ENCODE measurements at regions not wholly inside any gene's neighbourhood (a gene's known extent, or its start where the extent isn't known, plus 50 kb on each side); places are given as distances from the start of the nearest gene placed in this dataset.

- Mint-ChIP-seq H3K9me3 (no peaks in the 10 kb centered on the region), H3K36me3 (no peaks in the 10 kb centered on the region), H3K27me3 (no peaks in the 10 kb centered on the region), H3K4me1 (peaks cover 8 to 13% (median 12%) of the 10 kb centered on the region in 3 donors), H3K4me3 (no peak overlapping the region), H3K27ac (no peak overlapping the region)
- no peak overlapping the region for H3K27ac ChIP-seq (ENCODE audit: low read length)
- ATAC-seq (replicated peaks in 1 of 4) = no peak
- H3K9me3 ChIP-seq = no peaks in the 10 kb centered on the region
- H3K27me3 ChIP-seq (replicated peaks in 1 of 2; ENCODE audit: control insufficient read depth in 2 of 2, extremely low read depth in 1 of 2, insufficient read depth in 2 of 2, low read length in 1 of 2) = peaks cover 0 to 20% of the 10 kb centered on the region in 2 experiments
- ChIA-PET POLR2A (no interaction called here), CTCF (no interaction called here)
- no peak overlapping the region for H3K4me3 ChIP-seq (ENCODE audit: control insufficient read depth in 1 of 2, extremely low read depth in 1 of 2, low read length in 1 of 2)
- no peak for DNase-seq
- peaks cover 0 to 13% of the 10 kb centered on the region in 2 experiments for H3K4me1 ChIP-seq (ENCODE audit: control insufficient read depth in 1 of 2, extremely low read depth in 1 of 2, insufficient read depth in 2 of 2, low read length in 2 of 2)
- H3K36me3 ChIP-seq (ENCODE audit: control insufficient read depth in 2 of 2, extremely low read depth in 1 of 2, insufficient read depth in 1 of 2, low read length in 1 of 2) = no peaks in the 10 kb centered on the region
- 80% methylated on average over 11 of the region's 12 CpGs for WGBS (ENCODE audit: insufficient coverage)
Measured at GRCh38 chr22:48635031-48635430, 1192.6 kb downstream of the BRD1 start.

DNA sequence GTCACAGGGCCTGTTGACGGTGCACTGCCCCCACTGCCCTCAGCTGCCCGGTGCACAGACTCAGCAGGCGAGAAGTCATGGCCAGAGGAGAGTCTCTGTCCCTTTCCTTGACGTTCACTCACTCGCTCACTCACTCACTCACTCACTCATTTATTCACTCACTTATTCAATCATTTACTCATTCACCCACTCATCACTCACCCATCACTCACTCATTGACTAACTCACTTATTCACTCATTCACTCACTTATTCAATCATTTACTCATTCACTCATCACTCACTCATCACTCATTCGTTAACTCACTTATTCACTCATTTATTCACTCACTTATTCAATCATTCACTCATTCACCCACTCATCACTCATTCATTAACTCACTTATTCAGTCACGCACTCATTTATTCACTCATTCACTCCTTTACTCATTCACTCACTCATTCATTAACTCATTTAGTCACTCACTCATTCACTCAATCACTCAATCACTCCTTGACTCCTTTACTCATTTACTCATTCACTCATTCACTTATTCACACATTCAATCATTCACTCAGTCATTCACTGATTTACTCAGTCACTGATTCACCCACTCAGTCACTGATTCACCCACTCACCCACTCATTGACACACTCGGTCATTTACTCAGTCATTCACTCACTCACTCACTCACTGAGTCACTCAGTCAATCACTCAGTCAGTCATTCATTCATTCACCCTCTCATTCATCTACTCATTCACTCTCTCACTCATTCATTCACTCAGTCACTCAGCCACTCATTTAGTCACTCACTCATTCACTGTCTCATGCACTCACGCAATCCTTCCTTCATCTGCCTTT is 1193.5 kb downstream of the BRD1 start:
- Histone ChIP-seq H3K36me3 (ENCODE audit: control insufficient read depth in 2 of 2, extremely low read depth in 1 of 2, insufficient read depth in 1 of 2, low read length in 1 of 2) (no peaks in the 10 kb centered on the region), H3K27me3 (replicated peaks in 1 of 2; ENCODE audit: control insufficient read depth in 2 of 2, extremely low read depth in 1 of 2, insufficient read depth in 2 of 2, low read length in 1 of 2) (peaks cover 0 to 22% of the 10 kb centered on the region in 2 experiments), H3K27ac (ENCODE audit: low read length) (no peak overlapping the region), H3K4me1 (ENCODE audit: control insufficient read depth in 1 of 2, extremely low read depth in 1 of 2, insufficient read depth in 2 of 2, low read length in 2 of 2) (peaks cover 0 to 13% of the 10 kb centered on the region in 2 experiments), H3K9me3 (no peaks in the 10 kb centered on the region), H3K4me3 (ENCODE audit: control insufficient read depth in 1 of 2, extremely low read depth in 1 of 2, low read length in 1 of 2) (no peak overlapping the region)
- DNase-seq = no peak
- Mint-ChIP-seq H3K9me3 (no peaks in the 10 kb centered on the region), H3K4me3 (no peak overlapping the region), H3K27me3 (no peaks in the 10 kb centered on the region), H3K36me3 (no peaks in the 10 kb centered on the region), H3K4me1 (peaks cover 8 to 13% (median 12%) of the 10 kb centered on the region in 3 donors), H3K27ac (no peak overlapping the region)
- WGBS (ENCODE audit: insufficient coverage) = 79% methylated on average over 7 of the region's 9 CpGs
- CTCF ChIA-PET = no interaction called here
- POLR2A ChIA-PET = no interaction called here
- no peak for ATAC-seq (replicated peaks in 1 of 4)

GRCh38 chr22:48632646-48633246 is 1194.9 kb downstream of the BRD1 start:
- Mint-ChIP-seq H3K4me3 (no peak overlapping the region), H3K9me3 (no peaks in the 10 kb centered on the region), H3K27me3 (peaks cover 0 to 3% of the 10 kb centered on the region in 2 donors), H3K27ac (no peak overlapping the region), H3K4me1 (peaks cover 8 to 13% (median 11%) of the 10 kb centered on the region in 3 donors), H3K36me3 (no peaks in the 10 kb centered on the region)
- Histone ChIP-seq H3K36me3 (ENCODE audit: control insufficient read depth in 2 of 2, extremely low read depth in 1 of 2, insufficient read depth in 1 of 2, low read length in 1 of 2) (no peaks in the 10 kb centered on the region), H3K4me3 (ENCODE audit: control insufficient read depth in 1 of 2, extremely low read depth in 1 of 2, low read length in 1 of 2) (no peak overlapping the region), H3K27ac (ENCODE audit: low read length) (no peak overlapping the region), H3K27me3 (replicated peaks in 1 of 2; ENCODE audit: control insufficient read depth in 2 of 2, extremely low read depth in 1 of 2, insufficient read depth in 2 of 2, low read length in 1 of 2) (peaks cover 0 to 32% of the 10 kb centered on the region in 2 experiments), H3K9me3 (no peaks in the 10 kb centered on the region), H3K4me1 (ENCODE audit: control insufficient read depth in 1 of 2, extremely low read depth in 1 of 2, insufficient read depth in 2 of 2, low read length in 2 of 2) (peaks cover 0 to 13% of the 10 kb centered on the region in 2 experiments)
- DNase-seq = no peak
- ChIA-PET POLR2A (no interaction called here), CTCF (no interaction called here)
- WGBS (ENCODE audit: insufficient coverage) = 85% methylated on average over 17 of the region's 17 CpGs
- no peak for ATAC-seq (replicated peaks in 1 of 4)

DNA sequence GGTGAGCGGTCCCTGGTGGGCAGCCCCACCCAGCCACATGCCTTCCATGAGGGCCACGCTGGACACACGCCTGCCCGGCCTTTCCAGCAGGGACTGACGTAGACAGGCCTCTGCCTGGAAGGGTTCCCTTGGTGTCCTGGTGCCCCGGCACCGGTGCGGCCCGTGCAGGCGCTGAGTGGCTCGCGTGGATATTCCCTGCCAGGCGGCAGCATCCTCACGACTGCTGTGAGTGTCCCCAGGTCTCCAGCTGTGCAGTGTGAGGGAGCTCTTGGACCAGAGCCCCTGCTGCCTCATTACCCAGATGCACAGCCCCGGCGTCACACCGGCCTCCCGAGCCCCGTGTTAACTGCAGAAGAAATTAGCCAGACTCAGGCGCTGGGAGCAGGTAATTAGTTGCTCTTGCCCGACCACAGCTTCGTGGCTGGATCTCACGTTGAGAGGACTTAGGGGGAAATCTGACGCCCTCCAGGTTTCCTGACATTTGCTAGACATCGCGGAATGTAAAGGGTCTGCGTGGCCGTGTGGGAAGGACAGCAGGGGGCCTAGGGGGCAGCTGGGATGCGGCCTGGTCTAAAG is 1196.3 kb downstream of the BRD1 start:
- Mint-ChIP-seq H3K36me3 (no peaks in the 10 kb centered on the region), H3K27ac (no peak overlapping the region), H3K4me3 (no peak overlapping the region), H3K9me3 (no peaks in the 10 kb centered on the region), H3K4me1 (peaks cover 8 to 10% (median 8%) of the 10 kb centered on the region in 3 donors), H3K27me3 (peaks cover 0 to 3% of the 10 kb centered on the region in 2 donors)
- no peak overlapping the region for H3K4me3 ChIP-seq (ENCODE audit: control insufficient read depth in 1 of 2, extremely low read depth in 1 of 2, low read length in 1 of 2)
- H3K27ac ChIP-seq (ENCODE audit: low read length) = no peak overlapping the region
- H3K9me3 ChIP-seq = no peaks in the 10 kb centered on the region
- no peak for ATAC-seq (replicated peaks in 1 of 4)
- WGBS (ENCODE audit: insufficient coverage) = 82% methylated on average over 23 of the region's 29 CpGs
- CTCF ChIA-PET = no interaction called here
- no peaks in the 10 kb centered on the region for H3K36me3 ChIP-seq (ENCODE audit: control insufficient read depth in 2 of 2, extremely low read depth in 1 of 2, insufficient read depth in 1 of 2, low read length in 1 of 2)
- POLR2A ChIA-PET = no interaction called here
- no peak for DNase-seq
- peaks cover 0 to 37% of the 10 kb centered on the region in 2 experiments for H3K27me3 ChIP-seq (replicated peaks in 1 of 2; ENCODE audit: control insufficient read depth in 2 of 2, extremely low read depth in 1 of 2, insufficient read depth in 2 of 2, low read length in 1 of 2)
- peaks cover 0 to 13% of the 10 kb centered on the region in 2 experiments for H3K4me1 ChIP-seq (ENCODE audit: control insufficient read depth in 1 of 2, extremely low read depth in 1 of 2, insufficient read depth in 2 of 2, low read length in 2 of 2)

GRCh38 chr22:48630848-48631247 is 1196.8 kb downstream of the BRD1 start:
- no peak overlapping the region for H3K27ac Mint-ChIP-seq
- H3K27me3 Mint-ChIP-seq = peaks cover 0 to 3% of the 10 kb centered on the region in 2 donors

GRCh38 chr22:48630433-48630754 is 1197.3 kb downstream of the BRD1 start:
- Mint-ChIP-seq H3K36me3 (no peaks in the 10 kb centered on the region), H3K9me3 (no peaks in the 10 kb centered on the region), H3K27ac (no peak overlapping the region), H3K4me1 (peaks cover 0 to under 1% (median 0%) of the 10 kb centered on the region in 3 donors), H3K4me3 (no peak overlapping the region), H3K27me3 (peaks cover 0 to 3% of the 10 kb centered on the region in 2 donors)
- Histone ChIP-seq H3K9me3 (no peaks in the 10 kb centered on the region), H3K36me3 (ENCODE audit: control insufficient read depth in 2 of 2, extremely low read depth in 1 of 2, insufficient read depth in 1 of 2, low read length in 1 of 2) (no peaks in the 10 kb centered on the region), H3K4me1 (ENCODE audit: control insufficient read depth in 1 of 2, extremely low read depth in 1 of 2, insufficient read depth in 2 of 2, low read length in 2 of 2) (peaks cover 0 to 5% of the 10 kb centered on the region in 2 experiments), H3K27me3 (replicated peaks in 1 of 2; ENCODE audit: control insufficient read depth in 2 of 2, extremely low read depth in 1 of 2, insufficient read depth in 2 of 2, low read length in 1 of 2) (peaks cover 0 to 33% of the 10 kb centered on the region in 2 experiments), H3K27ac (ENCODE audit: low read length) (no peak overlapping the region), H3K4me3 (ENCODE audit: control insufficient read depth in 1 of 2, extremely low read depth in 1 of 2, low read length in 1 of 2) (no peak overlapping the region)
- ChIA-PET CTCF (no interaction called here), POLR2A (no interaction called here)
- 89% methylated on average over 18 of the region's 19 CpGs for WGBS (ENCODE audit: insufficient coverage)
- ATAC-seq (replicated peaks in 1 of 4) (no peak), DNase-seq (no peak)

More at GRCh38 chr22:48630848-48631247, 1196.8 kb downstream of the BRD1 start:
- H3K4me3 Mint-ChIP-seq = no peak overlapping the region
- ATAC-seq (replicated peaks in 1 of 4) = no peak
- Histone ChIP-seq H3K4me3 (ENCODE audit: control insufficient read depth in 1 of 2, extremely low read depth in 1 of 2, low read length in 1 of 2) (no peak overlapping the region), H3K36me3 (ENCODE audit: control insufficient read depth in 2 of 2, extremely low read depth in 1 of 2, insufficient read depth in 1 of 2, low read length in 1 of 2) (no peaks in the 10 kb centered on the region), H3K27ac (ENCODE audit: low read length) (no peak overlapping the region), H3K4me1 (ENCODE audit: control insufficient read depth in 1 of 2, extremely low read depth in 1 of 2, insufficient read depth in 2 of 2, low read length in 2 of 2) (peaks cover 0 to 9% of the 10 kb centered on the region in 2 experiments), H3K9me3 (no peaks in the 10 kb centered on the region), H3K27me3 (replicated peaks in 1 of 2; ENCODE audit: control insufficient read depth in 2 of 2, extremely low read depth in 1 of 2, insufficient read depth in 2 of 2, low read length in 1 of 2) (peaks cover 0 to 33% of the 10 kb centered on the region in 2 experiments)
- no peaks in the 10 kb centered on the region for H3K9me3 Mint-ChIP-seq
- ChIA-PET CTCF (no interaction called here), POLR2A (no interaction called here)
- peaks cover 3 to 5% (median 3%) of the 10 kb centered on the region in 3 donors for H3K4me1 Mint-ChIP-seq
- 91% methylated on average over 17 of the region's 17 CpGs for WGBS (ENCODE audit: insufficient coverage)
- no peak for DNase-seq
- no peaks in the 10 kb centered on the region for H3K36me3 Mint-ChIP-seq

Data from T-cell (primary cell).